Colonic mucosa (tissue), 4 donors: ENCODE measurements at regions not wholly inside any gene's neighbourhood (a gene's known extent, or its start where the extent isn't known, plus 50 kb on each side); places are given as distances from the start of the nearest gene placed in this dataset.
"Not testable (repeated sequence)": the region's sequence is repeated elsewhere in the genome, so short reads cannot be mapped to it uniquely, and the experiment has no call there.

Source experiments
- DNase-seq: peaks from one replicate; pipeline ENCODE4 v3.0.0-alpha.2; 2020
- H3K27ac ChIP-seq: fragments of 200-600 bp; one replicate; pipeline ENCODE4 v1.8.0; 2021
- H3K27me3 ChIP-seq: fragments of 200-600 bp; one replicate; pipeline ENCODE4 v1.8.0; 2021
- H3K36me3 ChIP-seq: fragments of 200-600 bp; one replicate; pipeline ENCODE4 v1.8.0; 2021
- H3K4me1 ChIP-seq: fragments of 200-600 bp; one replicate; pipeline ENCODE4 v1.8.0; 2021; ENCODE audit warnings: mild to moderate bottlenecking
- H3K4me3 ChIP-seq: fragments of 200-600 bp; one replicate; pipeline ENCODE4 v1.8.0; 2021
- H3K9ac ChIP-seq, 2 donors: one replicate each; pipeline ENCODE4 v1.7.0; 2013; ENCODE audit warnings: control low read depth in 2 of 2, low read depth in 2 of 2, low read length in 2 of 2
- H3K9me3 ChIP-seq: fragments of 200-600 bp; one replicate; pipeline ENCODE4 v1.8.0; 2021
- intact Hi-C: fragments of 100-400 bp; cut with DNase I; formaldehyde crosslinking; loops from one replicate; pipeline ENCODE4 v1.14.1; 2022
- TF ChIP-seq, protein P1 (sequence below): fragments of 200-600 bp; IDR thresholded peaks from one replicate; pipeline ENCODE4 v1.8.0; 2022; ENCODE audit warnings: antibody characterized with exemption, mild to moderate bottlenecking
- donor health status: healthy.
- donor health status: DM: no; HTN: no; CAD: no.
- donor health status: DM: no; HTN: no; CAD: no.

DNA sequence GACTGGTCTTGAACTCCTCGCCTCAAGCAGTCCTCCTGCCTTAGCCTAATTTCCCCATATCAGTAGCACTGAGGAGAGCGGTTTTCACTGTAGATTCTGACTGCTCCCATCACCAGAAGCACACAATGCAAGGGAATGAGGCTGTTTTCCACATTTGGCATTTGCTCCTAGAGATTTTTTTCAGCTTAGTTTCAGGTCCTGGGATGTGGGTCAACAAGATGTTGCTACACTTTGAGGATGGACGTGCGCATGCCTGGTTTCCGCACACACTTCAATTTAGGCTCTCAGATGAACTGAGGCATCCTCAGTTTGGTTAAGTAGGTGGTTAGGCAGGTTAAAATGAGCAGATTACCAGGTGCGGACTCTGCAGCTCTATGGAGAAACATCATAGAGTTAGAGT is 287.1 kb upstream of the LYZL1 start:
- Histone ChIP-seq H3K9ac (no peak overlapping the region), H3K9me3 (no peaks in the 10 kb centered on the region), H3K4me1 (no peaks in the 10 kb centered on the region), H3K27ac (no peak overlapping the region), H3K27me3 (no peaks in the 10 kb centered on the region), H3K4me3 (no peak overlapping the region), H3K36me3 (no peaks in the 10 kb centered on the region)
- intact Hi-C loops = no loop called here
- TF ChIP-seq, protein P1, sequence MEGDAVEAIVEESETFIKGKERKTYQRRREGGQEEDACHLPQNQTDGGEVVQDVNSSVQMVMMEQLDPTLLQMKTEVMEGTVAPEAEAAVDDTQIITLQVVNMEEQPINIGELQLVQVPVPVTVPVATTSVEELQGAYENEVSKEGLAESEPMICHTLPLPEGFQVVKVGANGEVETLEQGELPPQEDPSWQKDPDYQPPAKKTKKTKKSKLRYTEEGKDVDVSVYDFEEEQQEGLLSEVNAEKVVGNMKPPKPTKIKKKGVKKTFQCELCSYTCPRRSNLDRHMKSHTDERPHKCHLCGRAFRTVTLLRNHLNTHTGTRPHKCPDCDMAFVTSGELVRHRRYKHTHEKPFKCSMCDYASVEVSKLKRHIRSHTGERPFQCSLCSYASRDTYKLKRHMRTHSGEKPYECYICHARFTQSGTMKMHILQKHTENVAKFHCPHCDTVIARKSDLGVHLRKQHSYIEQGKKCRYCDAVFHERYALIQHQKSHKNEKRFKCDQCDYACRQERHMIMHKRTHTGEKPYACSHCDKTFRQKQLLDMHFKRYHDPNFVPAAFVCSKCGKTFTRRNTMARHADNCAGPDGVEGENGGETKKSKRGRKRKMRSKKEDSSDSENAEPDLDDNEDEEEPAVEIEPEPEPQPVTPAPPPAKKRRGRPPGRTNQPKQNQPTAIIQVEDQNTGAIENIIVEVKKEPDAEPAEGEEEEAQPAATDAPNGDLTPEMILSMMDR = no peak
- DNase-seq = no peak

DNA sequence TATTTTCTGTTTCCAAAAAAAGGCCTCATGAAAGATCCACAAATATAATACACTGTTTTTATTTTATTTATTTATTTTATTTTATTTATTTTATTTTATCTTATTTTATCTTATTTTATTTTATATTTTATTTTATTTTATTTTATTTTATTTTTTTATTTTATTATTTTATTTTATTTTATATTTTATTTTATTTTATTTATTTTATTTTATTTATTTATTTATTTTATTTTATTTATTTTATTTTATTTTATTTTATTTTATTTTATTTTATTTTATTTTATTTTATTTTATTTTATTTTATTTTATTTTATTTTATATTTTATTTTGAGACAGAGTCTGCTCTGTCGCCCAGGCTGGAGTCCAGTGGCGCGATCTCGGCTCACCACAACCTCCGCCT is 285.9 kb upstream of the LYZL1 start:
- H3K36me3 ChIP-seq, intact Hi-C loops, H3K4me3 ChIP-seq, H3K9me3 ChIP-seq, H3K9ac ChIP-seq, H3K4me1 ChIP-seq, H3K27ac ChIP-seq, H3K27me3 ChIP-seq, DNase-seq: not testable (repeated sequence)

DNA sequence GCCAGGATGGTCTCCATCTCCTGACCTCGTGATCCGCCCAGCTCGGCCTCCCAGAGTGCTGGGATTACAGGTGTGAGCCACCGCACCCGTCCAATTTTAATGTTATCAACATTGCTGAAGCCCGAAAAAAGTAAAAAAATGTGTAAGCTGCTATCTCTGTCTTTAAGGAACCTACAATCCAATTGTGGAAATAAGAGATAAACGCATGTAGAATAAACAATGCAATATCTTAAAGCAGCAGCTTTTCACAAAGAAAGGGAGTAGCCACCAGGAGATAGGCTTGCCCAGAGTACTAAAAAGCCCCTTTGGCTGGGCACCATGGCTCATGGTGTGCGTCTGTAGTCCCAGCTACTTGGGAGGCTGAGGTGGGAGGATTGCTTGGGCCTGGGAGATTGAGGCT is 282.9 kb upstream of the LYZL1 start:
- intact Hi-C loops = no loop called here
- DNase-seq = no peak
- Histone ChIP-seq H3K27me3 (no peaks in the 10 kb centered on the region), H3K9me3 (no peaks in the 10 kb centered on the region), H3K9ac (no peak overlapping the region), H3K36me3 (no peaks in the 10 kb centered on the region), H3K27ac (no peak overlapping the region), H3K4me3 (no peak overlapping the region), H3K4me1 (no peaks in the 10 kb centered on the region)
- TF ChIP-seq, protein P1 = no peak

DNA sequence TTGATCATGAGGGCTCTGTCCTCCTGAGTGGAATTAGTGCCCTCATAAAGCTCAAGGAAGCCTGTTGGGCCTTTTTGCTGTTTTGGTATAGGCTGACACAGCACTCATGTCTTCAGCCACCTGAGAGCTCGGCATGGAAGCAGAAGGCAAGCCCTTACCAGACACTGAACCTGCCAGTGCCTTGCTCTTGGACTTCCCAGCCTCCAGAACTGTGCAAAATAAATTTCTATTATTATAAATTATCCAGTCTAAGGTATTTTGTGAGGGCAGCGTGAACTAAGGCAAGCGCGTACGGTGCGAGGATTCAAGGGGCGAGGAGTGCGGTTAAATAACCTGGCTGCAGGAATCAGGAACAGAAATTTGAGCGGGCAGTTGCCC is 281.5 kb upstream of the LYZL1 start:
- no peak overlapping the region for H3K4me3 ChIP-seq
- TF ChIP-seq, protein P1 = no peak

DNA sequence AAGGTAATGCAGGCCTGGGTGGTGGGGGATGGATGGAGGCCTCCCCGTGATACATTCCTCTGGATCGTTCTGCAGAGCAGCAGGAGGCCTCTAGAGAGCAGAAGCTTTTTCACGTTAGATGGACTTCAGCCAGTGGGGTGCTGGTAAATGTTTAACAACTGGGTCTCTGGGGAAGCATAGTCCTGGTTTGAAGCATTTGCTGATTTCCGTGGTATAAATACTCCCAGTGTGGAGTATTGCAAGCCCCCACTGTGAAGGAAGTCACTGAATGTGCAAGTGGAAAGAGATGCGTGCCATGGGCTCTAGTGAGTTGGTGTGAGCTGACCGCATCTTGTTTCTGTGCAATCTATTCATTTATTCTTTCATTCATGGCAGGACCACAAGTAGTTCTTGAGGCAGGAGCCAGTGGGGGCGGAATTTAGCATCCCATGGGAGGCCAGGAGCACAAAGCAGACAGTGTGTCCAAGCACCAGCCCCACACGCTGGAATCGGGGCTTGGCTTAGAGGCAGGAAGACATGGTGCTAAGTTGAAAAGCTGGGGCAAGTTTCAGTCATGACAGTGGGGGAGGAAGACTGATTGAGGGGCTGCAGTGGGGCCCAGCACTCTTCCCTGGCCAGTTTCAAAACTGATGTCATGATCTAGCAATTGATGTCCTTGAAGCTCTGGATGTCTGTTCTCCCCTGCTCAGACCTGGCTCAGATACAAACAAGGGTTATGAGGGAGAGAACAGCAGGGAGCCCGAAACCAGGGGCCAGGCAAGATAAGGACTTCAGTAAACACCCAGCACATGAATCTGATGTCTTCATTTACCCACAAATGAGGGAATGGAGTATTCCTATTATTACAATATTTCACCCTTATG is 280.9 kb upstream of the LYZL1 start:
- Histone ChIP-seq H3K27ac (no peak overlapping the region), H3K9ac (no peak overlapping the region), H3K4me3 (no peak overlapping the region), H3K4me1 (no peaks in the 10 kb centered on the region), H3K9me3 (no peaks in the 10 kb centered on the region), H3K36me3 (no peaks in the 10 kb centered on the region), H3K27me3 (no peaks in the 10 kb centered on the region)
- TF ChIP-seq, protein P1 = no peak
- no peak for DNase-seq
- intact Hi-C loops = no loop called here

More for the DNA sequence above, 281.5 kb upstream of the LYZL1 start:
- H3K9ac ChIP-seq = no peak overlapping the region
- no peak for DNase-seq
- H3K27ac ChIP-seq = no peak overlapping the region
- no peaks in the 10 kb centered on the region for H3K27me3 ChIP-seq
- no peaks in the 10 kb centered on the region for H3K9me3 ChIP-seq
- H3K4me1 ChIP-seq = no peaks in the 10 kb centered on the region
- H3K36me3 ChIP-seq = no peaks in the 10 kb centered on the region
- intact Hi-C loops = no loop called here

DNA sequence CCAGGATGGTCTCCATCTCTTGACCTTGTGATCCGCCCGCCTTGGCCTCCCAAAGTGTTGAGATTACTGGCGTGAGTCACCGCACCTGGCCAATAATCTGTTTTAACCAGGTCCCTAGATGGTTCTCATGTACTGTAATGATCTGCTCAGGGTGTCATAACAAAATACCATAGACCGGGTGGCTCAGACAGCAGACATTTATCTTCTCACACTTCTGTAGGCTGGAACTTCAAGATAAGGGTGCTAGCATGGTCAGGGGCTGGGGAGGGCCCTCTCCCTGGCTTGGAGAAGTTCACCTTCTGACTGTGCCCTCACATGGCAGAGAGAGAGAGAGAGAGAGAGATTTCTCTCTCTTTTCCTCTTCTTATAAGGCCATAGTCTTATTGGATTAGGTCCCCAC is 279.4 kb upstream of the LYZL1 start:
- H3K9me3 ChIP-seq = no peaks in the 10 kb centered on the region
- H3K9ac ChIP-seq = no peak overlapping the region
- H3K4me3 ChIP-seq = no peak overlapping the region
- H3K36me3 ChIP-seq = no peaks in the 10 kb centered on the region
- TF ChIP-seq, protein P1 = no peak
- H3K27me3 ChIP-seq = no peaks in the 10 kb centered on the region
- H3K27ac ChIP-seq = no peak overlapping the region
- H3K4me1 ChIP-seq = no peaks in the 10 kb centered on the region
- DNase-seq = no peak
- intact Hi-C loops = no loop called here
